ENCODE measurements at regions not wholly inside any gene's neighbourhood (a gene's known extent, or its start where the extent isn't known, plus 50 kb on each side); places are given as distances from the start of the nearest gene placed in this dataset.
A peak's percentile ranks its signal among the peaks of the same experiment; 100 is the strongest.

DNA sequence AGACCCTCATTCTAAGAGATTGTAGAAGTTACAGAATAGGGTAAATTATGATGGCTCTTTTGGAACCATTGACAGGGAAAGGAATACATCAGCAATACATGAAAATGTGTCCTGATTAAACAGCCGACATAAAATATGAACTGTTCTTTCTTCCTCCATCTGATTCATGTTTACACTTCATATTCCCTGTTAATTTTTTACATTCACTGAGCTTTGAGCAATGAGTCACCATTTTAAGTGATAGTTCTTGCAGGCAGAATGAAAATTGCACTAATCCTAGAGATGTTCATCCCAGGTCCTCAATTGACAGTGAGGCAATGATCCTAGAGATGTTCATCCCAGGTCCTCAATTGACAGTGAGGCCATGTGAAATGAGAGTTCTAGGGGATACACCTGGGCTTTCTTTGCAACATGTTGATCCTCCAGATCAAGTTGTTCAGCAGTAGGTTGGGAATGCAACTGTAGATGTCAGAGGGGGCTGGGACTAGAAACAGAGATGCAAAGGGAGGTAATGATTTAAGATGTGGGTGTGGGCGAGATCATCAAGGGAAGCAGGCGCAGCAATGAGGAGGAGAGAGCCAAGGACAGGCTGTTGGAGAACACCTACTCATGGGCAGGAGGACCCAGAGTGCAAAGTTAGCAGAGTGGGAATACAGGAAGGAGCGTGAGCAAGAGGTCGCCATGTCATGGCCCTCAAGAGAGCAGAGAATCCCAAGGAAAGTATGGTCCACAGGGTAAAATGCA lies 138.7 kb downstream of the ZNF365 start:
- DNase-seq (ENCODE audit: low read depth in 1 of 2, low spot score in 1 of 2), result no peak
- TF ChIP-seq, protein P1, sequence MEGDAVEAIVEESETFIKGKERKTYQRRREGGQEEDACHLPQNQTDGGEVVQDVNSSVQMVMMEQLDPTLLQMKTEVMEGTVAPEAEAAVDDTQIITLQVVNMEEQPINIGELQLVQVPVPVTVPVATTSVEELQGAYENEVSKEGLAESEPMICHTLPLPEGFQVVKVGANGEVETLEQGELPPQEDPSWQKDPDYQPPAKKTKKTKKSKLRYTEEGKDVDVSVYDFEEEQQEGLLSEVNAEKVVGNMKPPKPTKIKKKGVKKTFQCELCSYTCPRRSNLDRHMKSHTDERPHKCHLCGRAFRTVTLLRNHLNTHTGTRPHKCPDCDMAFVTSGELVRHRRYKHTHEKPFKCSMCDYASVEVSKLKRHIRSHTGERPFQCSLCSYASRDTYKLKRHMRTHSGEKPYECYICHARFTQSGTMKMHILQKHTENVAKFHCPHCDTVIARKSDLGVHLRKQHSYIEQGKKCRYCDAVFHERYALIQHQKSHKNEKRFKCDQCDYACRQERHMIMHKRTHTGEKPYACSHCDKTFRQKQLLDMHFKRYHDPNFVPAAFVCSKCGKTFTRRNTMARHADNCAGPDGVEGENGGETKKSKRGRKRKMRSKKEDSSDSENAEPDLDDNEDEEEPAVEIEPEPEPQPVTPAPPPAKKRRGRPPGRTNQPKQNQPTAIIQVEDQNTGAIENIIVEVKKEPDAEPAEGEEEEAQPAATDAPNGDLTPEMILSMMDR (IDR thresholded peaks at IDR 0.05; ENCODE audit: low read depth, low read length), result no peak

DNA sequence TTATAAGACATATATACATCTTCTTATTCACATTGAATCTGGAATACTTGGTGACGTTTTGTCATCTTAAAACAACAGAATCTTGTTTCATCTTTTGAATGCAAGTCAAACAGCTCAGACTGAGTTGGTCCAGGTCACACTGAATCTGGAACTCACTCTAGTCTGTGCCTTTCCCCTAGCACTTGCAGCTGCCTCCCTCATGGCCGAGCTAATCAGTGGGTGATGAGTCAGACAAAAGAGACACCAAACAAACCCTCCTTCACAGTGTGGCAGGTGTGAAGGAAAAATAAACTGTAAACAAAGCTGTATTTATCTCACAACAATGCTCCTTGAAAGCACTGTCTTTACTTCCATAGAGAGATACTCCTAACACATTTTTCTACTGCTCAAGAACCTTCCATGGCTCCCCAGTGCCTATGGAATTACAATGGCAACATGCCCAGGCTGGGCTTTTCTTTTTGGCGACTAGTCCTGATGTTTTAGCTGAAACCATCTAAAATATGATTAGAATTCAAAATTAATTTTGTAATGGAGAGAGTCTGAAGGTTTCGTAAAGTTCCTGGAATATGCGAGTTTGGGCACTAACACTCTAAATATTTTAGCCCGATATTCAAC lies 140.0 kb downstream of the ZNF365 start:
- H3K4me1 ChIP-seq (ENCODE audit: low read depth), result no peaks in the 10 kb centered on the region
- H3K9me3 ChIP-seq (ENCODE audit: low read depth), result no peaks in the 10 kb centered on the region
- no peaks in the 10 kb centered on the region for H3K27me3 ChIP-seq
- TF ChIP-seq, protein P1 (IDR thresholded peaks at IDR 0.05; ENCODE audit: low read depth, low read length), result no peak
- no peak overlapping the region for H3K27ac ChIP-seq
- DNase-seq (ENCODE audit: low read depth in 1 of 2, low spot score in 1 of 2), result no peak
- no peaks in the 10 kb centered on the region for H3K36me3 ChIP-seq
- H3K4me3 ChIP-seq, result no peak overlapping the region

More for the DNA sequence above, 138.7 kb downstream of the ZNF365 start:
- Histone ChIP-seq H3K4me1 (ENCODE audit: low read depth) (no peaks in the 10 kb centered on the region), H3K9me3 (ENCODE audit: low read depth) (no peaks in the 10 kb centered on the region), H3K27ac (no peak overlapping the region), H3K36me3 (no peaks in the 10 kb centered on the region), H3K4me3 (no peak overlapping the region), H3K27me3 (no peaks in the 10 kb centered on the region)

- no peaks in the 10 kb centered on the region for H3K4me1 ChIP-seq (ENCODE audit: low read depth)
- no peaks in the 10 kb centered on the region for H3K9me3 ChIP-seq (ENCODE audit: low read depth)
- no peak for DNase-seq (ENCODE audit: low read depth in 1 of 2, low spot score in 1 of 2)
- H3K4me3 ChIP-seq, result no peak overlapping the region
- no peaks in the 10 kb centered on the region for H3K36me3 ChIP-seq
- H3K27ac ChIP-seq, result no peak overlapping the region
- TF ChIP-seq, protein P1 (IDR thresholded peaks at IDR 0.05; ENCODE audit: low read depth, low read length), result no peak
- H3K27me3 ChIP-seq, result no peaks in the 10 kb centered on the region
These were observed 143.1 kb downstream of the ZNF365 start for GRCh38 chr10:62517252-62517651.

- no peaks in the 10 kb centered on the region for H3K4me1 ChIP-seq (ENCODE audit: low read depth)
- no peaks in the 10 kb centered on the region for H3K27me3 ChIP-seq
- H3K36me3 ChIP-seq, result no peaks in the 10 kb centered on the region
- no peaks in the 10 kb centered on the region for H3K9me3 ChIP-seq (ENCODE audit: low read depth)
- peak in 1 of 2 donors; percentile 45 for DNase-seq (ENCODE audit: low read depth in 1 of 2, low spot score in 1 of 2)
- no peak overlapping the region for H3K27ac ChIP-seq
- H3K4me3 ChIP-seq, result no peak overlapping the region
- TF ChIP-seq, protein P1 (IDR thresholded peaks at IDR 0.05; ENCODE audit: low read depth, low read length), result no peak
These were observed 153.1 kb downstream of the ZNF365 start for GRCh38 chr10:62527019-62527827.

- no peak for DNase-seq (ENCODE audit: low read depth in 1 of 2, low spot score in 1 of 2)
- TF ChIP-seq, protein P1 (IDR thresholded peaks at IDR 0.05; ENCODE audit: low read depth, low read length), result no peak
These were observed 154.3 kb downstream of the ZNF365 start for GRCh38 chr10:62528441-62528840.

More at GRCh38 chr10:62528441-62528840, 154.3 kb downstream of the ZNF365 start:
- Histone ChIP-seq H3K27me3 (no peaks in the 10 kb centered on the region), H3K9me3 (ENCODE audit: low read depth) (no peaks in the 10 kb centered on the region), H3K27ac (no peak overlapping the region), H3K36me3 (no peaks in the 10 kb centered on the region), H3K4me3 (no peak overlapping the region), H3K4me1 (ENCODE audit: low read depth) (no peaks in the 10 kb centered on the region)
